ENCODE measurements at regions not wholly inside any gene's neighbourhood (a gene's known extent, or its start where the extent isn't known, plus 50 kb on each side); places are given as distances from the start of the nearest gene placed in this dataset.
"Not testable (repeated sequence)": the region's sequence is repeated elsewhere in the genome, so short reads cannot be mapped to it uniquely, and the experiment has no call there.

DNA sequence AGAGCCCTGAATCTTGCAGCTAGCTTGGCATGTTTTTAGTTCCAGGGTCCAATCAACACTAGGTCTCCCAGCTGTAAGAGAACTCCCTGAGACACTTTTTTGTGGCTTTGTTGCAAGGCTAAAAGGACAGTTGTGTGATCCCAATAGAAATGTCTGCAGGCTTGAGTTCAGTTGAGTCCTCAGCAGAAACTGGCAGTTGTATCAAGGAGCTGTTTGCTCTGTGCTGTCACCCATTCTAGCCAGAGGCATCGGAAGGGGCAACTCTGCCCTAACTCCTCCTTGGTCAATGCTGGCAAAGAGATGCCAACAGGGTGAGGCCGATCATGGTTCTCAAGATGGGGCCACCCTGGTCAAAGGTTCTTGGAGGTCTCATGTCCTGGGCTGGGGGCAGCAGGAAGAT, 224.1 kb downstream of the BUB3 start:
- no peak for DNase-seq (ENCODE audit: low read depth)

DNA sequence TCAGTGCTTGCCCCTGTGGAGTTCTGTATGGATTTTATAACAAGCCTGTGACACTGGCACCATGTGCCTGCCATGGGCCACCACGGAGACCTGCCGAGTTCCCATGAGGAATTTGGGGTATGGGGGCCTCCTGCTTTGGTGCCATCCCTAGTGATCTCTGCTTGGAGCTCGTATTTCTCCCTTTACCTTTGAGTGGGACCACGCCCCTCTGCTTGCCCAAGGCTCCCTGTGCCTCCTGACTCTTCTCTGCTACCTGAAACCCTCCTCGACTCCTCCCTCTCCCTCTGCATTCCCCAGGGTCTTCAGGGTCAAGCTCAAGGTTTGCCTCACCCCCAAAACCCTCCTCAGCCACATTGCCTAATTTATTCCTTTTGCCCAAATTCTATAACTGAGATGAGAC, 225.0 kb downstream of the BUB3 start:
- DNase-seq (ENCODE audit: low read depth), result no peak

DNA sequence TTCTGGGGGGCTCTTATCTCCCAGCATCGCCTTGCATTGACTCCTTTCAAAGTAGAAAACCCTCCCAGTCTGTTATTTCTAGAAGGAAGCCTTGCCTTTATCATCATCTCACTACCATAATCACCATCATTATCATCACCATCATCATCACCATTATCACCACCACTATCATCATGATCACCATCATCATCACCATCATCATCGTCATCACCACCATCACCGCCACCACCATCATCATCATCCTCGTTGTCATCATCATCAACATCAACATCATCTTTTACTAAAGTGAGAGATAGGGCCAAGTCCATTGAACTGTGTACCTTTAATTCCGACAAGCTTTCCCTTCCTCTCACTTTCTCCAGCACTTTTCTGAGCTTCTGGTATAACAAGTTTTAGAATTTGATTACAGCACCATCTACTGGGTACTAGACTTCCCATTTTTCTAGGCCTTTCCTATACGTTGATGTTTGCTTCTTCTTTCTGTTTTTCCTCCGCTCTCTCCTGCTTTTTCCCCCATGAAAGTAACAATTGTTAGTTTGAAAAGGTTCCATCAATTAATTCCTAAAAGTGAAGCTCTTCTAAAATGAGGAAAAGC, 226.4 kb downstream of the BUB3 start:
- no peak for DNase-seq (ENCODE audit: low read depth)

DNA sequence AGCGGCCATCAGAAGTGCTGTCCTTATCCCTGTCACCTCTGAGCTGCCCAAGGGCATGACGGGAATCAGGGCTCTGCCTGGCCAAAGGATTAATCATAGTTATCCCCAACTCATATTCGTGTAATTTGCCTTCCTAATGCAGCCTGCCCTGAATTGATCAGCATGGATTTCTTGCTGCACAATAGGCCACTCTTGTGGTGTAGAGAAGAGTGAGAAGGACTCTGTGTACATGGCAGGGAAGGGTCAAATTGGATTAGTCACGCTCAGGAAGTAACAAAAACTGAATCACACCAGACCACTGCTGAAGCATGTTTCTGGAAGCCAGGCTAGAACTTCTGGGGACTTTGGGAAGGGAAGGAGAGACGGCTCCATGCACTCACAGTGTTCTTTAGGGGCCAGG, 227.0 kb downstream of the BUB3 start:
- peak; percentile 36 for DNase-seq (ENCODE audit: low read depth)

DNA sequence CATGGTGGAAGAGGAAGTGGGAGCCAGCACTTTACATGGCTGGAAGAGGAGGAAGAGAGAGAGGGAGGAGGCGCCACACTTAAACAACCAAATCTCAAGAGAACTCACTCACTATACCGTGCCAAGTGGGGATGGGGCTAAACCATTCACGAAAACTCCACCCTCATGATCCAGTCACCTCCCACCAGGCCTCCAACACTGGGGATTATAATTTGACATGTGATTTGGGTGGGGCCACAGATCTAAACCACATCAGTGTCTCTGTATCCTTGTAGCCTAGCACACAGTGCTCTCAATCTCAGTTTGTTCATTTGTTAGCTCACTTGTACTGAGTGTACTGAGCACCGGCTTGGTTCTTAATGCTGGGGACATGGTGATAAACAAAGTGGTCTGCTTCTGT, 228.3 kb downstream of the BUB3 start:
- no peak for DNase-seq (ENCODE audit: low read depth)

DNA sequence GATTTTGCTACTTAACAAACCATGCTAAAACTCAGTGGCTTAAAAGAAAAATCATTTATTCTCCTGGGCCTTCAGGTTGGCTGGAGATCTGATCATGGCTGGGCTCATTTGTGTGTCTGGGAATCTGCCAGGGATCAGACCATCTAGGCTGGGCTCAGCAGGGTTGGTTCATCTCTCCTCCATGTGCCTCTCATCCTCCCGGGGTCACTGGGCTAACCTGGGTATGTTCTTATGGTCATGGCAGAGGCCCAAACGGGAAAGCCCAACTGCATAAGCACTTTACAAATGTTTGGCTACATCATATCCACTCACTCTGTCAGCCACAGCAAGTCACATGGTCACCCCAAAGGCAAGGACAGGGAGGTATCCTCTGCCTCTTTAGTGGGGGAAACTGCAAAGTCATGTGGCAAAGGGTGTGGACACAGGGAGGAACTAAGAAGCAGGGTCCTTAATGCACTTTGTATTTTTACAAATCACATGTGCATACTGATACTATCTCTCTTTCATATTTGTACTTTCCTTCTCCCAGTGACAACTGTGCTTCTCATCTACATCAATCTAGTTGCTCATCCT, 231.4 kb downstream of the BUB3 start:
- no peak for DNase-seq (ENCODE audit: low read depth)

DNA sequence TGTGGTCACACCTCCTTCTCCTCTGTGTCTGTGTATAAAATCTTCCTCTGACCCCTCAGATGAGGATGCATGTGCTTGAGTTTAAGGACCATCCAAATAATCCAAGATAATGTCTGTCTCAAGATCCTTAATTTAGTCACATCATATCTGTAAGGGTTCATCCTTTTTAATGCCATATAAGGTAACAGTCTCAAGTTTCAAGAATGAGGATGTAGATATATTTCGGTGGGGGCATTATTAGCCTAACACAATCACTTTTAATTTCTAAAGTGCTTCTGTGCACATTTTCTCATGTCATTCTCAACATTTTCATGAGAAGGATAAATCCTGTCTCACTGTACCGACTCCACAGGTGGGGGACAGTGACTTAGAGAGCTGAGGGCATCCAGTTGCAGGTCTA, 235.3 kb downstream of the BUB3 start:
- no peak for DNase-seq (ENCODE audit: low read depth)

DNA sequence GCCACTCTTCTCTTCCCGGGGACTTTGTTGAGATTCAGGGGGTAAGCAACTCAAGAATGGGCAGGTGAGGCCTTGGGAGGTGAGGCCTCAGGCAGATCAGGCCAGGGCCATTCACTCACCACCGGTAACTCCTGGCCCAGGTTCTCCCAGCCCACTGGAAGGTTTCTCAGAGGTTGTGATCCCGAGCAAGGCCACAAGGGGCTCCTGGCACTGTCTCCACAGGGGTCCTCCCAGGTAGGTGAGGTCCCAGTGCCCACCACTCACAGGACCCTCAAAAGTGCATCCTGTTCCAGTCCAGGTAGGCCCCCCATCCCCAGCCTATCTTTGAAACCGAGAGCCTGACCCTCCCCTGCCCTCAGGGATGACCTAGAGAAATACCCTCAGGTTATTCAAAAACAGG, 236.1 kb downstream of the BUB3 start:
- DNase-seq (ENCODE audit: low read depth), result no peak

DNA sequence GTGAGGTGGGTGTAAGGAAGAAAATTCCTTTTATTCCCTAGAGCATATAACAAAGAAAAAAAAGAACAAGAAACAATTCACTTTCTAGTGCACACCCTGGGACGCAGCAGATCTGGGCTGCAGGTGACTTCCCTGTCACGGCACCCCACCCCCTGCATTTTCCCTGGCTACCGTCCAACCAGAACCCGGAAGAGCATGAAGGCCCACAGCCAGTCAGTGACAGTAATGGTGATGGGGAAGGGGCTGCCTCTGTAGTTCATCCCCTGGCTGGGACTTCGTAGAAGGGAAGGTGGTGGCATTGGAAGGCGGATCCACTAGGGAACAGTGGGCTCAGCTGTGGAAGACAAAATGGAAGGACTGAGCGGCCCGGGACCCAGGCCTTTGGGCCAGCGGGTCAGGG, 236.7 kb downstream of the BUB3 start:
- no peak for DNase-seq (ENCODE audit: low read depth)

DNA sequence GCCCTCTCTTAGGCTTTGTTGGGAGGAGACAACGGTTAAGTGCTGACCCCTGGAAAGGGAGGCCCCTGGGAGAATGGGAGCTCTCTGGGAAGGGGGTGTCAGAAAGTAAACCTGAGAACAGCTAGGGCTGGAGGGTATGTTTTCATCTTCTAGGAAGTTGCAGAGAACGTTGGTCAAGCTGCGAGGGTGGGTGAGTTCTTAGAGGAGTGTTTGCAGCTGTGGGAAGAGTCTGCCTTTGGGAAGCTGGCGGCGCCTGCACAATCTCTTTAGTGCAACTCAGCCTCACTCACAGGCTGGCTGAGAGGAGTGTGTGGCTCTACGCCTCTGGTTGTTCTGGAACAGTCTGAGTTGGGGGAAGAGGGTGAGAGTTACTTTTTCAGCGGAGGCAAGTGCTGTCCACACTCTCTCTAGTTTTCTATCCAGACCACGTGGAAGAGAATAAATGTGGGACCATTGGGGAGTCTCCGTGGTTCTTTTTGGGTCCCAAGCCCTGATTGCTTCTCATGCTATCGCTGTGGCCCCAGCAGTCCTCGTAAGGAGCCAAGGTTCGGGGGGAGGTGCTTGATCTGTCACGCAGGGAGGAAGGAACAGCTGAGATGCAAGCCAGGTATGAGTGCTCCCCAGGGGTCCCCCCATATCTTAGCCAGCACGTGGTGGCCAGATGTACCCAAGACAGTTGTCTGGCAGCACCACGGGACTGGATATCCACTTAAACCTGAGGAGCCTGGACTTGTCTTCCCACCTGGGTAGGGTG, 237.2 kb downstream of the BUB3 start:
- DNase-seq (ENCODE audit: low read depth), result no peak

DNA sequence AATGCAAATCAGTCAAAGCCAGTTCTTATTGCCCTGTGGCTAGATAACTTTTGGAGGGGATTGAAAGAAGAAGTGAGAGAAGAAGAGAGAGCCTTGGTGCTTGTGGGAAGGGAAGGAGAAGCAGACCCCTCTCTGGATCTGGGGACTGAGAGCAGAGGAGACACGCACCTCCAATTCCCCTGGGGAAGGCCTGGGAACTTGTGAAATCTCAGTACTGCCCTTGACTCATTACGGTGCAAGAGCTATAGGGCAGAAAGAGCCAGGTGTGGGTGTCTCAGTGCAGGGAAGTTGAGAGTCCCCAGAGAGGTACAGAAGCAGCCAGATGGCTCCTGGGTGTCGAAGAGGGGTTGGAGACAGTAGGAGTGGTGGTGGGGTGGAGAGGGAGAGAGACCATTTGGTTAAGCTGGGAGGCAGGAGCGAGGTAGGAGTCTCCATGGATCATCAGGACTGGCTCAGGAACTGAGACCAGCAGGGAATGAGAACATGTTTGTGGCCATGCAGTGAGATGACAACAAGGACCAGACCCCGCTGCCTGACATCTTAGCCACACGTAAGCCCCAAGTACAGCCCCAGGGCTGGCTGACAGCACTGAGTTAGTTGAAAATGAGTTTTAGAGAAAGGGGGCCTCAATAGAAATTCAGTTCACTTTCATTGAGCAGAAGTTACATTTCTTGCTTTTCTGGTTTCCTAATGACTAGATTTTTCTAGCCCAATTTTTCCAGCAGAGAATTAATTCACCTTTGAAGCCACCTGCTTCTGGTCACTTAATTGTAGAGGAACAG, 238.2 kb downstream of the BUB3 start:
- no peak for DNase-seq (ENCODE audit: low read depth)

DNA sequence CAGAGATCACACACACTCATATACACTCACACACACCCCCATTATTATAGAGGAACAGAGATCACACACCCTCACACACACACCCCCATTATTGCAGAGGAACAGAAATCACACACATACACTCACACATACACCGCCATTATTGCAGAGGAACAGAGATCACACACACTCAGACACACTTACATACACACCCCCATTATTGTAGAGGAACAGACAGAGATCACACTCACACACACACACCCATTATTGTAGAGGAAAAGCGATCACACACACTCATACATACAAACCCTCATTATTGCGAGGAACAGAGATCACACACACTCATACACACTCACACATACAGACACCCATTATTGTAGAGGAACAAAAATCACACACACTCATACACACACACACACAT, 239.0 kb downstream of the BUB3 start:
- no peak for DNase-seq (ENCODE audit: low read depth)

DNA sequence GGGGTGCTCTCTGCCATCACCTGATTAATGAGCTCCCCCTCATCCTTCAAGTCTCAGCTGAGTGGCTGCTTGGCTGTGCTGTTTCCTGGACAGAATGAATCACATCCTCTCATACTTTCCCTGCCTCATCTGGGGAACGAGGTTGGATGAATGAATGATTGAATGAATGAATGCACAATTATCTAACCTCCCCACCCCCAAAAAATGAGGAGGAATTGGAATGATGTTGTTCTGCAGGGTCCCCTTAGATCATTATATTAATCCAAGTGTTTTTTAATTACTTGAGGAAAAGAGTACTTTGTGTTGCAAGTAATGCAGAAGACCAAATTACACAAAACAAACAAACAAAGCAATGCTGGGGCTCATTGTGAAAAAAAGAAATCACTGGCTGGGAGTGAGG, 240.2 kb downstream of the BUB3 start:
- DNase-seq (ENCODE audit: low read depth), result no peak

DNA sequence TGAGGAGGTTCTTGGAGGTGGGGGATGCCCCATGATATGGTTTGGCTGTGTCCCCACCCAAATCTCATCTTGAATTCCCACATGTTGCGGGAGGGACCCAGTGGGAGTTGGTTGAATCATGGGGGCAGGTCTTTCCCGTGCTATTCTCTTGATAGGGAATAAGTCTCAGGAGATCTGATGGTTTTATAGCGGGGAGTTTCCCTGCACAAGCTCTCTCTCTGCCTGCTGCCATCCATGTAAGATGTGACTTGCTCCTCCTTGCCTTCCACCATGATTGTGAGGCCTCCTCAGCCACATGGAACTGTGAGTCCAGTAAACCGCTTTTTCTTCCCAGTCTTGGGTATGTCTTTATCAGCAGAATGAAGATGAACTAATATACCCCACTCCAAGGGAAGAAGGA, 241.0 kb downstream of the BUB3 start:
- not testable (repeated sequence) for DNase-seq (ENCODE audit: low read depth)

DNA sequence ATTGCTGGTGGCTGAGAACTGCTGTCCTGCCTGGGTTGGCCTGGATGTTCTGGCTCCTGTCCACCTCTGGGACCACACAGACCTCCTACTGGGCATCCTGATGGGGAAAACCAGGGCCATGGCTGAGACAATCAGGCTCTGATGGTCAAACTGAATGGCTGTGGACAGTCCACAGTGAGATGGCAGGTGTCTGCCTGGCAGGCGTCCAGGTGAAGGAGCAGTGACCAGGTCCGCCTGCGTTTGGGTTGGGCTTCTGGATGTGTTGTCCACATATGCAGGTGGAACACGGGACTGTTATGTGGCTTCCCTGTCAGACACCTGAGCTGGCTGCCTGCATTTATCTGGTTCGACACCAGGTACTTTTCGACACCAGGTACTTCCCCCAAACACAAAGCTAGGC, 241.7 kb downstream of the BUB3 start:
- DNase-seq (ENCODE audit: low read depth), result no peak

DNA sequence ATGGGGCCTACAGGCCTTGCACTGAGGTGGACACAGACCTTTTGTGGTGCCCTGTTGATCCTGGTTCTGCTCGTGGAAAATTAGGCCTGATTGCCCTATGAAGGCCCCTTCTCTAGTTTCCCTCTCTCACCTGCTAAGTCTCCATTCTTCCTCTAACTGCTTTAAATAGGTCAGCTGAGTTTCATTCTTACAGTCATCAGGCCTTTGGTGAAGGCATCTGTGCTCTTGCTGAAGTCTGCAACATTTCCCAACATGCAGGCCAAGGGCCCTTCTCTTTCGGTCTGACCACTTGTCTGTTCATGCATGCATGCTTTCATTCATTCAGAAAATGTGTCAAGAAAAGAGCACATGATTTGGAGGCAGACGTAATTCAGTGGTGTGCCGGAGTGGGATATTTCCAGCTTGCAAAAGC, 244.0 kb downstream of the BUB3 start:
- DNase-seq (ENCODE audit: low read depth), result no peak

DNA sequence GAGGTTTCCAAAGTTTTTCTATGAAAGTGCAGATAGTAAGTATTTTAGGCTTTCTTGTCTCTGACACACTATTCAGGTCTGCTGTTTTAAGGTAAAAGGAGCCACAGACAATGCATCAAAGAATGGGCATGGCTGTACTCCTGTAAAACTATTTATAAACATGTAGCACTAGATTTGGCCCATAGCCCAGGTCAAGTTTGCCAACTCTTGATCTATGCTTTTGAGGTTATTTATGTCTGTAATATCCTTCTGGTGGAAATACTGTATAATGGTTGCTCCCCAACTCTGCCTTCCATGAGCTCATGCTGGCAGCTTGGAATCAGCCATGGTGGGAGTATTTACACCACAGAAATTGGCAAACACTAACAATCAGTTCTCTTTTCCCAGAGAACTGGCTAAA, 244.6 kb downstream of the BUB3 start:
- no peak for DNase-seq (ENCODE audit: low read depth)

DNA sequence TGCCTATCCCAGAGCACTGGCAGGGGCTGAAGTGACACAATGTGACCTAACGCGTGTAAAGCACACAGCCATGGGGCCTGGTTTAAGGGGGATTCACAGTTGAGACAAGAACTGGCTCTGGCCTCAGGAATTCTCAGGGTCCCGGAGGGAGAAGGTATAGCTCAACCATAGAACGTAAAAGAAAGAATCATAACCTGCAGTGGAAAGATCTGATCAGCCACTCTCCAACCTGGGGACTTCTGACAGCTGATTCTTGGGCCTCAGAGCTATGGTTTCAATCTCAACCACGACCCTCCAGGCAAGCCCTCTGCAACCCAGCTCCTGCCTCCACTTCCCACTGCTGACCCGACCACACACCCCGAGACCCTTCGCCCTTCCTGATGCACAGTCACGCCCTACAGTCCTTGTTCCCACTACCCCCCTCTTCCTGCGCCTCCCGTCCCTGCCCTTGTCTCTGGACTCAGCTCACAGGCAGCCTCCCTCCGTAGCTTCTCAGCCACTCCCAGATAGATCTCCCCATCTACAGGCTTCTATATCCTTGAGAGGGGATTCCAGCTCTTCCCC, 245.2 kb downstream of the BUB3 start:
- DNase-seq (ENCODE audit: low read depth), result no peak

DNA sequence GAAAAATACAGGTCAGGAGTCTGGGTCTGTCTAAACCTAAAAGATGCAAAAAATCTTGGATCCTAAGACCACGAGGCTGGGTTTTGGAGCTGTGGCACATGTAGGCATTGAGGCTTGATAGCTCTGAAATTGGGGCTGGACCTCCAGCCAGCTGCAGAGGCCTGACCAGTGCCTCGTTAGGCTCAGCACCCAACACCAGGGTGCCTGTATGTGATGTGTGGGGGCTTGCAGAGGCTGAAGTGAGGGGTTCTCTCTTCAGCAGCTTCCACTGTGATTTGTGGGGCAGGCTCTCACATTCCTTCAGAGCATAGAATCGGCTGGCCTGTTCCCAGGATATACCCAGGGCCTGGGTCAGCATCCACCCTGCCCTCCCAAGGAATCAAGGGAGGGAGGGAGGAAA, 247.8 kb downstream of the BUB3 start:
- DNase-seq (ENCODE audit: low read depth), result no peak

DNA sequence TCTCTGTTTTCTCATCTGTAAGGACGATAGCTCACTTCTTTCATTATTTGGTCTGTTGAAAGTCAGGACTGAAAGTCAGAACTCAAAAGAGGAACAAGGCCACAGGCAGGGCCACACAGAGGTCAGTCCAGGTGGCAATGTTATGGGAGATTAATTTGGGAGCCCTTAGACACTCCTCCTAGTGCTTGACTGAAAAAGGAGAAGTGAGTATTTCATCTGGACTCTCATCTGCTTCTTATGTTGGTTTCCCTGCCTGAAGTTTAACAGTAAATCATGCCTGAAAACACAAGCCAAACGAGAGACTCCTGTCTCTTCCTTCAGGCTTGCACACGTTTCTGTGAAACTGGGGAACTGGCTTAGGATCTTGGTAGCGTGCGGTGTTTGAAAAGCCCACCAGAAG, 248.5 kb downstream of the BUB3 start:
- no peak for DNase-seq (ENCODE audit: low read depth)

DNA sequence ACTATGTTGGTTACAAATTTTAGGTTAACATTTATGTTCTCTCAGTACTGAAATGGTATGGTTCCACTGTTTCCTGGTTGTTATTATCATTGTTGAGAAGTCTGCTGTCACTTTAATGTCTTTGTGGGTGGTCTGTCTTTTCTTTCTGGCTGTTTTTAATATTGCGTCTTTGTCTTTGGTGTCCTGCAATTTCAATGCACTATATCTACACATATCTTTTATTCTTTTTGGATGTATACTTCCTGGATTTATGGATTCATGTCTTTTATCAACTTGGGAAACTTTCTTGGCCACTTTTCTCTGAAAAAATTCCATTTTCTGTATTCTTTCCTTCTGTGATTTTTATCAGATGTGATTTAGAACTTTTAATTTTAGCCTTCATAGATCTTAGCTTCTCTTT, 250.2 kb downstream of the BUB3 start:
- DNase-seq (ENCODE audit: low read depth), result no peak

DNA sequence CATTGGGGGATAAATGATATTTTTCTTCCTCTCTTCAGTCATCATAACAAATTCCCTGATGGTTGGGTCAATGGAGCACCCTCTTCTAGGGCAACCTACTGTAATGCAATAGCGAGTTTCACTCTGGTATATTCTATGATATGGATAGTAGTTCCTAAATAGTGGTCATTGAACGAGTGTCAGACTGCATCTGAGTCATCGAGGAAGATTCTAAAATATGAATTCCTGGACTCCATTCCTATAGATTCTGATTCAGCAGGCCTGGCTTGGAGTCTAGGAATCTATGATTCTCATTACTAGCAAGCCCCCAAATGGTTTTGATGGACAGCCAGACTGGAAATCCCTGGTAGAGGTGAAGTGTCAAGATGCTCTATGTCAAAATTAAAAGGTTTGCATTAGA, 254.5 kb downstream of the BUB3 start:
- peak; percentile 64 for DNase-seq (ENCODE audit: low read depth)

DNA sequence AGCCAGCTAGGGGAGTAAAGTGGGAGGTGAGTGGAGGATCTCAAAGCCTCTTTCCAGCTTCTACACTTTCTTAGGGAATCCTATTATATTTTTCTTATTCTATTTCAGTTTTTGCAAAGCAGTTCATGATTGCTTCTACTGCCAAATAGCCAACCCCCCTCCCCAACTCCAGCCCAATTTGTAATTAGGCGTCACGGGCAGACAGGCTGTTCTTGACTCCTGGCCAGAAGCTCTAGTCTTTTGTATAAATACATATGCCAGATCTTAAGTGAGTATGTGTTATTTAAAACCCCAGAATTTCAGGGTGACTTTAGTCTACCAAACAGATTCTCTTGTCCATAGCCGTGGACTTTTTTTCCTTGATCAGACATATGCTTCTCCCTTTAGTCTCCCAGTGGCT, 255.2 kb downstream of the BUB3 start:
- no peak for DNase-seq (ENCODE audit: low read depth)

Measured in HS-5 (cell line).